HUES6 (cell line): ENCODE measurements at regions not wholly inside any gene's neighbourhood (a gene's known extent, or its start where the extent isn't known, plus 50 kb on each side); places are given as distances from the start of the nearest gene placed in this dataset.
A peak's percentile ranks its signal among the peaks of the same experiment; 100 is the strongest.

ENCODE experiments used
- H3K27ac ChIP-seq: 2 replicates; pipeline ENCODE4 v1.7.0; 2013; ENCODE audit warnings: low read depth, mild to moderate bottlenecking, low read length, inconsistent platforms
- H3K27me3 ChIP-seq: 2 replicates; pipeline ENCODE4 v1.6.1; 2013; ENCODE audit warnings: low read length; ENCODE audit not compliant: control insufficient read depth, insufficient read depth
- H3K36me3 ChIP-seq: 2 replicates; pipeline ENCODE4 v1.6.1; 2013; ENCODE audit warnings: low read length; ENCODE audit not compliant: control insufficient read depth, insufficient read depth
- H3K4me1 ChIP-seq: 2 replicates; pipeline ENCODE4 v1.6.1; 2013; ENCODE audit warnings: low read length; ENCODE audit not compliant: control insufficient read depth, insufficient read depth
- H3K4me3 ChIP-seq: 2 replicates; pipeline ENCODE4 v1.5.1; 2013; ENCODE audit warnings: low read depth, low read length
- H3K9ac ChIP-seq: one replicate; pipeline ENCODE4 v1.6.1; 2013; ENCODE audit warnings: mild to moderate bottlenecking, low read length
- H3K9me3 ChIP-seq: 2 replicates; pipeline ENCODE4 v1.6.1; 2013; ENCODE audit warnings: low read depth, low read length; ENCODE audit not compliant: control insufficient read depth, insufficient read depth

DNA sequence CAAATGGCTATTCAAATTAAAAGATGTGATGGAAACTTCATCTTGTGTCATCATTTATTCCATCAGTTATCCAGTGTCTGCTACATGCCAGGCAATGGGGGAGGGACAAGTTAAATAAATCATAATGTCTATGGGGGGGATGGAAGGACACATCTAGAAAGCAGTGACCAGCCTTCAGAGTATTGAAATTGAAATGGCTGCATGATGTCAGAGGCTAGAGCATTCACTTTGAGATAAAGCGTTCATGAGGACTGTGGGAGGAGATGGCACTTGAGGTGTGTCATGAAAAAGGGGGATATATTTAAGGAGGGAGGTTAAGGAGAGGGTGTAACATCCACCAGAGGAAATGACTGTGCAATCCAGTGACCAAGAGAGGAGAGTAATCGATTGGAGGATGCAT, 50.6 kb downstream of the SLIT2 start:
- H3K36me3 ChIP-seq, result no peaks in the 10 kb centered on the region
- H3K9me3 ChIP-seq, result no peaks in the 10 kb centered on the region
- no peak overlapping the region for H3K9ac ChIP-seq
- no peak overlapping the region for H3K4me3 ChIP-seq
- H3K4me1 ChIP-seq, result no peaks in the 10 kb centered on the region
- no peak overlapping the region for H3K27ac ChIP-seq
- H3K27me3 ChIP-seq, result no peaks in the 10 kb centered on the region

DNA sequence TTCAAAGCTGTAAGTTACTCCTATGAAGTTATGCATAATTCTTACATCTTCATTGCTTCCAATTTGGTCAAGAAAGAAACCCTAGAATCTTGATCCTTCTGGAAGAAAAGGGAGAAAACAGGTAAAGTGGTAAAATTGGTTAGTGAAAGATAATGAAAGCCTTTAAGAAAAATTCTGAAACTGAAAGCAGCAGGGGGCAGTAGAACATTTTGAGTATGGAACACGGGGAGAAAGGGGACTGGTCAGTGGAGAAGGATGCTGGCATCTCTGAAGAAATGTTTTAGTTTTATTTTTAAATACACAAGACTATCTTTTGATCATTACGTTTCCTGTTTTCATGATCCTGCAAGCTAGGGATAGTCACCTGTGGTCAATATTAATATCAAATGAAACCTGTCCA, 54.3 kb downstream of the SLIT2 start:
- no peaks in the 10 kb centered on the region for H3K27me3 ChIP-seq
- no peak overlapping the region for H3K27ac ChIP-seq
- no peaks in the 10 kb centered on the region for H3K9me3 ChIP-seq
- H3K4me1 ChIP-seq, result no peaks in the 10 kb centered on the region
- H3K9ac ChIP-seq, result no peak overlapping the region
- no peaks in the 10 kb centered on the region for H3K36me3 ChIP-seq
- no peak overlapping the region for H3K4me3 ChIP-seq

DNA sequence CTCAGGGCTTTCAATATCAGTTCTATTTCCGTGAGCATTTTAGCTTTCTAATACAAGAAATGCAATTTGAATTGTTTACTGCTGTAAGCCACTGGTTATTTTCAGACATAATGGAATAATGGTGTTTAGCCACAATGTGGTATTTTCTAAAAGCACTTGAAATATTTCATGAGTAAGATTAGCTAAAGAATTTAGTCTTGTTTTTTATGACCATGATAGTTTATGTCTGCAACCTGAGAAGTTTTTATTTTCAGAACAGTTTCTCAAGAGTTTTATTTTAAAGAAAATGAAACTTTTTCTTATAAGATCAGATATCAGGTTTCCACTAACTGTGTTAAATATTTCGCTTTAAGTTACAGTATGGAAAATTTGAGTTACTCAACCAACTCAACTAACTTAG, 60.2 kb downstream of the SLIT2 start:
- no peak overlapping the region for H3K4me3 ChIP-seq
- H3K4me1 ChIP-seq, result no peaks in the 10 kb centered on the region

DNA sequence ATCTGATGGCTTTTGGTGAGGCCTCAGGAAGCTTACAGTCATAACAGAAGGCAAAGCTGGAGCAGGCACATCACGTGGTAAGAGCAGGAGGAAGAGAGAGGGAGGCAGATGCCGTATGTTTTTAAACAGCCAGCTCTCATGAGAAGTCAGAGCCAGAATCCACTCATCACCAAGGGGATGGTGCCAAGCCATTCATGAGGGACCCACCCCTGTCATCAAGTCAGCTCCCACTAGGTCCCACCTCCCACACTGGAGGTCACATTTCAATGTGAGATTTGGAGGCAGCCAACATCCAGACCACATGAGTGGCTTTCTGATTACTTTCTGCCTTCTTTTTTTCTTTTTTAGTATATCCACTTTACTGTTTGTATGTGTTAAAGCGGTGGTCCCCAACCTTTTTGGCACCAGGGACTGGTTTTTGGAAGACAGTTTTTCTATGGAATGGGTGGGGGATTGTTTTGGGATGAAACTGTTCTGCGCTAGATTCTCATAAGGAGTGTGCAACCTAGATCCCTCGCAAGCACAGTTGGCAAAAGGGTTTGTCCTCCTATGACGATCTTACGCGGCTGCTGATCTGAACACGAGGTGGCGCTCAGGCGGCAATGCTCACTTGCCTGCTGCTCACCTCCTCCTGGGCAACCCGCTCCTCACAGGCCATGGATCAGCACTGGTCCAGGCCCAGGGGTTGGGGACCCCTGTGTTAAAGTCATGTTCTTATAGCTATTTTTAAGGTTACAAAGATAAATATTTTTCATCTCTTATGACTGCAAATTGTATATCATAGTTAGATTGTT, 61.7 kb downstream of the SLIT2 start:
- no peaks in the 10 kb centered on the region for H3K36me3 ChIP-seq
- H3K27ac ChIP-seq, result no peak overlapping the region
- no peaks in the 10 kb centered on the region for H3K9me3 ChIP-seq
- H3K4me1 ChIP-seq, result peaks cover 11% of the 10 kb centered on the region
- no peak overlapping the region for H3K4me3 ChIP-seq
- H3K27me3 ChIP-seq, result no peaks in the 10 kb centered on the region
- H3K9ac ChIP-seq, result no peak overlapping the region

More for the DNA sequence above, 60.2 kb downstream of the SLIT2 start:
- Histone ChIP-seq H3K27ac (no peak overlapping the region), H3K9me3 (no peaks in the 10 kb centered on the region), H3K36me3 (no peaks in the 10 kb centered on the region), H3K27me3 (no peaks in the 10 kb centered on the region), H3K9ac (no peak overlapping the region)

DNA sequence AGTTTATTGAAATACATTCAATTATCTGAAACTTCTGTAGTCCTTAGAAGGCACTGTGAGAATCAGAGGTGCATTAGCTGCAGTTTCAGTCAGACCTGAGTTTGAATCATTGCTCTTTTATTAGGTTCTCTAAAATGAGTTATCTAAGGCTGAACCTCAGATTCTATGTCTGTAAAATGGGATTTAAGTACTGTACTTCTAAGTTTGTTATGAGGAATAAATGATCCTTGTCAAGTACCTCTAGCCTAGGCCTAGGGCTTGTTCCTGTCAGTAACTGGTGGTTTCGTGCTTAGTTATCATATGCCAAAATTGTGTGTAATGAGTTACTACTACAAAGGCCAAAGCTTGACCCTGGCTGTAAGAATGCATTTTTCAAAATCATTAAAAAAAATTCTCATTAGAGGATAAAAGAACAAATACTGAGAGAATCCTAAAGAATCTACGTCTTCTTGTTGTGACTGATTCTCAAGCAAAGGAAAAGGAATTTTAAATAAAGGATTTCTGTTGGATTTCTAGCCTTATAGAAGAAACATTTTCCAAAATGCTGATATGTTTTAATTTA, 65.8 kb downstream of the SLIT2 start:
- Histone ChIP-seq H3K9ac (no peak overlapping the region), H3K27ac (no peak overlapping the region; the same call in 1 of the 2 replicates)

DNA sequence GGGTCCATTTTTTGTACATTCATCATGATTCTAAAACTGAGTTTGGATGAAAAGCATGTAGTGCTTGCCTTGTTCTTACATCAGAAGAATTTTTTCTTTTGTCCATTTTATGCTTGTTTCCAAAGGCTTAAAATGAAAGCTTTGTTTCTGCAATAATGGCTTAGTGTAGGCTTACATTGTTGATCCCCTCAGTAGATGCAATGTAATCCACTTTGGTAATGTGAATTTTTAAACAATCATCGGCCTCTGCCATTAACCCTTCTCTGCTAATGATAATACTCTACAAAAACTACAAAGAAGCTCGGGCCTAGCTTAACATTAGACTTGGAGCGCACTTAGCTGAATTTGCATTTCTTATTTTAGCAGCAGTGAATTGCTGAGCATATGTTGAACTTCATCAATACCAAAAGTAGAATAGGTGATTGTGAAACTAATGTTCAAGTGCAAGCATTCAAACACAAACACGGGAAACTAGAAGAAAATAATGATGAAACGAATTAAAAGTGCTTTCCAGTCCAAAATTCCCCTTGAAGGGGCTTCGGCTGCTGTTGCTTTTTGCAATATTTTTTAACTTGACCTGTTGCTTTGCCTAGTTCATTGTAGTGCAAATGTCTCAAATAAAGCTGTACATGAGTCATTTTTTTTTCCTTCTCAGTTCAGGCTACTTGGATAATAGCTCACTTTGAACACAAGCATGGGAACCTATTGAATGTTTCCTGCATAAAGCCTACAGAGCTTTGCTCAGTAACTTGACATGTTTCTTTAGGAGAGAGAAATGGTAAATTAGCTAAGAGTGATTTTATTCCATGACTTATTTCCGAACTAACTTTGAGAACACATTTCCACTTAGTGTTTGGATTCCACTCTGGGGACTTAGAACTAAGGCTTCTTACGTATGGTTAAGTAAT, 66.5 kb downstream of the SLIT2 start:
- H3K4me1 ChIP-seq, result peaks cover 16% of the 10 kb centered on the region
- no peaks in the 10 kb centered on the region for H3K9me3 ChIP-seq
- H3K27me3 ChIP-seq, result no peaks in the 10 kb centered on the region
- H3K36me3 ChIP-seq, result no peaks in the 10 kb centered on the region
- peak overlapping the region; percentile 19; the same call in 1 of the 2 replicates for H3K27ac ChIP-seq
- H3K9ac ChIP-seq, result no peak overlapping the region
- no peak overlapping the region for H3K4me3 ChIP-seq

More for the DNA sequence above, 65.8 kb downstream of the SLIT2 start:
- Histone ChIP-seq H3K9me3 (no peaks in the 10 kb centered on the region), H3K4me3 (no peak overlapping the region), H3K27me3 (no peaks in the 10 kb centered on the region), H3K4me1 (peaks cover 16% of the 10 kb centered on the region), H3K36me3 (no peaks in the 10 kb centered on the region)

DNA sequence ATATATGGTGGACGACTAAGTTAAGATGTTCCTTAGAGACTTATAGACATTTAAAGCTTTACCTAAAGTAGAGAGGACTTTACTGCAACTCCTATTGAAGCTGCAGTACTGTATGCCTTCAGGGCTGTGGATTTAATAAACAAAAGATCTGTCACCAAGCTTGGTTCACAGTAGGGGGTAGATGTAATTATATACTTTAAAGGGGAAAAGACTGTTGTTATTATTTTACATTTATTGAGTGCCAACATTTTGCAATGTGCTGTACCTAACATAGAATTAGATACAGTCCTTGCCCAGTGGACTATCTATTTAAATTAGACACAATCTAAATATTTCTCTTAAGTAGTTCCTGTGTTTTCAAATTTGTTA, 67.2 kb downstream of the SLIT2 start:
- no peaks in the 10 kb centered on the region for H3K9me3 ChIP-seq
- no peak overlapping the region for H3K27ac ChIP-seq
- H3K36me3 ChIP-seq, result no peaks in the 10 kb centered on the region
- H3K4me1 ChIP-seq, result peaks cover 16% of the 10 kb centered on the region
- H3K27me3 ChIP-seq, result no peaks in the 10 kb centered on the region
- H3K4me3 ChIP-seq, result no peak overlapping the region
- no peak overlapping the region for H3K9ac ChIP-seq

DNA sequence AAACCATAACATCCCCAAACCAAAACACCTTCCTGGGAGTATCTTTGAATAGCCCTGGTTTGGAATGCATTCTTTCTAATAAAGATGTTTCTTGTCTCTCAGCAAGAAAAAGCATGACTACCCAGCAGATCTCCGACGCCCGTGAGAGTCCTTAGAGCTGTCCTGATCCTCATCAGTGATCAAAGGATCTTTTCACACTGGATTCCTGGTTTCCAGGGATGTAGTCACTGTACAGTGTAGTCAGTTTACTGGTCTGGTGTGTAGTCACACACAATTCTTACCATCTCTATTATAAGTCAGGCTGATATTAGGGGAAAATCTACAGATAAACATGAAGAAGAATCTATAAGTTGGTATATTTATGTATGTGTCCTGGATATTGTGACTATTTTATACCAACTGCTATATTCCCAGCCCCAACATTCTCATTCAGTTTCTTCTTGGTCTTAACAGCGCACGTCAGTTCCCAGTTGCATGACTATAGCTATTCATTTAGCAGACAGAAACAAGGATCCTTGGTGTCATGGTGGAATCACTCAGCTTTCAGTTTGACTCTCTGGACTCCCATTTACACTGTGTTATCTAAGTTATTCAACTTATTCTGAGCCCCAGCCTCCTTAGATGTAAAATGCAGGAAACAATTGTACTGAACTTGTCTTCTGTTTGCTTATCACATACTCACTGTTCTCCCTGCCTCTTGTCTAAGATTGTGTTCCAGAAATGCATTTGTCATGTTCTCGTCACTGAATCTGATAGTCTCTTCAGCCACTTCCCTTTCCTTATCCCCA, 68.3 kb downstream of the SLIT2 start:
- Histone ChIP-seq H3K27ac (no peak overlapping the region), H3K4me3 (no peak overlapping the region), H3K9ac (no peak overlapping the region), H3K9me3 (no peaks in the 10 kb centered on the region), H3K36me3 (no peaks in the 10 kb centered on the region), H3K4me1 (peaks cover 16% of the 10 kb centered on the region), H3K27me3 (no peaks in the 10 kb centered on the region)

DNA sequence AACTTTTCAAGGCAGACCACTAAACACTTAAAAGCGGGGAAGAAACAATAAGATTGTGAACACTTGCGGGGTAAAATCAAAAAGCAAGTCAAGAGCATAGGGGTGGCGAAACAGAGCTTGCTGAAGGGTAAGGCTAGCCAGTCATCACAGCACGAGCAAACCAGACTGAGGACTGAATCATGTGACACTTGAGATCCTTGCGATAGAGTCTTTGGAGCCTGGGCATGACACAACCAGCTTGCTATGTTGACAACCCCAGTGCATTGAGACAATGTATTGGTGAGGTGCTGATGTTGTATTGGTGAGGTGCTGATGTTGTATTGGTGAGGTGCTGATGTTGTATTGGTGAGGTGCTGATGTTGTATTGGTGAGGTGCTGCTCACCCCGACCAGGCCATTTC, 72.3 kb downstream of the SLIT2 start:
- no peak overlapping the region for H3K4me3 ChIP-seq
- H3K36me3 ChIP-seq, result no peaks in the 10 kb centered on the region

DNA sequence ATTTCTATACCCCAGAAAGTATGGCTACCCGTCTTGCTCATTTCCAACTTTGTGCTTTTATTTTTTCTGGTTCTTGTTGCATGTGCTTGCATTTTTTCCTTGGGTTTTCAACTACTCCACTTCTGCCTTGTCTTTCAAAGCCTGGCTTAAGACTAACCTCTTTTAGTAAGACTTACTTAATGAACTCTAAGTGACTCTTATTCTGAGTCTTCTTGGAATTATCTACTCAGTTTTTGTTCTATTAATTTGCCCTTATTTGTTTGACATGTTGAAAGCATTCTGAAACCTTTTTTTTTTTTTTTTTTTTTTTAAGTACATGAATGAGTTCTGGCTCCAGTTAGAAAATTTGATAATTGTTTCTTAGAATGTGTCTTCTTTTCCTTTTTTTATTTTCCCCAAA, 74.8 kb downstream of the SLIT2 start:
- H3K9ac ChIP-seq, result no peak overlapping the region
- no peak overlapping the region for H3K27ac ChIP-seq
- H3K4me1 ChIP-seq, result no peaks in the 10 kb centered on the region
- no peaks in the 10 kb centered on the region for H3K27me3 ChIP-seq
- H3K4me3 ChIP-seq, result no peak overlapping the region
- H3K9me3 ChIP-seq, result no peaks in the 10 kb centered on the region
- H3K36me3 ChIP-seq, result no peaks in the 10 kb centered on the region

More for the DNA sequence above, 72.3 kb downstream of the SLIT2 start:
- Histone ChIP-seq H3K9ac (no peak overlapping the region), H3K4me1 (no peaks in the 10 kb centered on the region), H3K27me3 (no peaks in the 10 kb centered on the region), H3K9me3 (no peaks in the 10 kb centered on the region), H3K27ac (no peak overlapping the region)
